ENCODE measurements at regions not wholly inside any gene's neighbourhood (a gene's known extent, or its start where the extent isn't known, plus 50 kb on each side); places are given as distances from the start of the nearest gene placed in this dataset.
"Not testable (repeated sequence)": the region's sequence is repeated elsewhere in the genome, so short reads cannot be mapped to it uniquely, and the experiment has no call there.

DNA sequence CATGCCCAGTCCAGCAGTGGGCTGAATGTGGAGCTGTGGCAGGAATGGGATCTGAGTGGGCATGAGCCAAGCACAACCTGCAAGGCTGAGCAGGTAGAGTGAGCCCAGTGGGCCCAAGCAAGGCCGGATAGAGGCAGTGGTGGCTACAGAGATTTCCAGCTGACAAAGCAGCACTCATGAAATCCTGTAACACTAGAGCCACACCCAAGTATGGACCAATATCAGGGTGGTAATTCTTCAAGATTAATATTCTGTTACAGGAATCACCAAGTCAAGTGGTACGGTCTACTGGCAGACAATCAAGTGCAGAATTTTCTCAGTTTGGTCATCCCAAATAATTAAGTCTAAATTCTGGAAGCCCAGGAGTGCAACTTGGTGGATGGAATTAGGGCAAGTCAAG lies 132.4 kb upstream of the ENPEP start:
- no peaks in the 10 kb centered on the region for H3K27me3 Mint-ChIP-seq (ENCODE audit: low read depth, poor library complexity)
- H3K9me3 Mint-ChIP-seq, result no peaks in the 10 kb centered on the region
- H3K36me3 Mint-ChIP-seq (ENCODE audit: low read depth), result no peaks in the 10 kb centered on the region
- H3K27ac Mint-ChIP-seq, result no peak overlapping the region
- H3K4me1 Mint-ChIP-seq, result peaks cover 10% of the 10 kb centered on the region
- TF ChIP-seq, protein P1, sequence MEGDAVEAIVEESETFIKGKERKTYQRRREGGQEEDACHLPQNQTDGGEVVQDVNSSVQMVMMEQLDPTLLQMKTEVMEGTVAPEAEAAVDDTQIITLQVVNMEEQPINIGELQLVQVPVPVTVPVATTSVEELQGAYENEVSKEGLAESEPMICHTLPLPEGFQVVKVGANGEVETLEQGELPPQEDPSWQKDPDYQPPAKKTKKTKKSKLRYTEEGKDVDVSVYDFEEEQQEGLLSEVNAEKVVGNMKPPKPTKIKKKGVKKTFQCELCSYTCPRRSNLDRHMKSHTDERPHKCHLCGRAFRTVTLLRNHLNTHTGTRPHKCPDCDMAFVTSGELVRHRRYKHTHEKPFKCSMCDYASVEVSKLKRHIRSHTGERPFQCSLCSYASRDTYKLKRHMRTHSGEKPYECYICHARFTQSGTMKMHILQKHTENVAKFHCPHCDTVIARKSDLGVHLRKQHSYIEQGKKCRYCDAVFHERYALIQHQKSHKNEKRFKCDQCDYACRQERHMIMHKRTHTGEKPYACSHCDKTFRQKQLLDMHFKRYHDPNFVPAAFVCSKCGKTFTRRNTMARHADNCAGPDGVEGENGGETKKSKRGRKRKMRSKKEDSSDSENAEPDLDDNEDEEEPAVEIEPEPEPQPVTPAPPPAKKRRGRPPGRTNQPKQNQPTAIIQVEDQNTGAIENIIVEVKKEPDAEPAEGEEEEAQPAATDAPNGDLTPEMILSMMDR (IDR thresholded peaks at IDR 0.05), result no peak
- DNase-seq, result no peak
- H3K4me3 Mint-ChIP-seq, result no peak overlapping the region

GRCh38 chr4:110341118-110341517 lies 134.8 kb upstream of the ENPEP start:
- not testable (repeated sequence) for DNase-seq; H3K4me3 Mint-ChIP-seq; H3K27ac Mint-ChIP-seq; H3K27me3 Mint-ChIP-seq (ENCODE audit: low read depth, poor library complexity); H3K9me3 Mint-ChIP-seq; H3K36me3 Mint-ChIP-seq (ENCODE audit: low read depth); H3K4me1 Mint-ChIP-seq

DNA sequence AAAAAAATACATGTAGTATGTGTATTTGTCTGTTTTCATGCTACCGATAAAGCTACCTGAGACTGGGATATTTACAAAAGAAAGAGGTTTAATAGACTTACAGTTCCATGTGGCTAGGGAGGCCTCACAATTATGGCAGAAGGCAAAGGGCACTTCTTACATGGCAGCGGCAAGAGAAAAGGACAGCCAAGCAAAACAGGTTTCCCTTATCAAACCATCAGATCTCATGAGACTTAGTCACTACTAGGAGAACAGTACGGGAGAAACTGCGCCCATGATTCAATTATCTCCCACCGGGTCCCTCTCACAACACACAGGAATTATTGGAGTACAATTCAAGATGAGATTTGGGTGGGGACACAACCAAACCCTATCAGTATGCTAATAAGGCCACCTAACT lies 137.0 kb upstream of the ELOVL6 start:
- H3K4me1 Mint-ChIP-seq, result no peaks in the 10 kb centered on the region
- peaks cover 8% of the 10 kb centered on the region for H3K9me3 Mint-ChIP-seq
- H3K36me3 Mint-ChIP-seq (ENCODE audit: low read depth), result peaks cover 2% of the 10 kb centered on the region
- no peak for DNase-seq
- no peak overlapping the region for H3K4me3 Mint-ChIP-seq
- no peak overlapping the region for H3K27ac Mint-ChIP-seq
- TF ChIP-seq, protein P1 (IDR thresholded peaks at IDR 0.05), result no peak
- no peaks in the 10 kb centered on the region for H3K27me3 Mint-ChIP-seq (ENCODE audit: low read depth, poor library complexity)

DNA sequence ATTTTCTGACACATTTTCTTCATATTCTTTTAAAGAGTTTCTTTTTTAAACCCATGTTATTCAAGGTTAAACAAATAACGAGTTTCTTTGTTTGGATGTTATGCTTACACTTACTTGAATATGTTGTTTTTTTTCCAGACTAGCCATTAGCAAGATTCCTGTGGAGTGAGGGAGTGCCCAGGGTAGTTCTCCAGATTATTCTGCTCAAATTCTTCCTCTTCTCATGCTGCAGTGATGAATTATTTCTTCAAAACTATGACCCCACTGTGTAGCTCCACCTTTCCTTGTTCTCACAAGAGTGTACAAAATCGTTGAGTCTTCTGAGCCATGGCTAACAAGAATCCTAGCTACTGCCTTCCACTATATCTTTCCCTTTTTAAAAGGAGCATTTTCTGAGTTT lies 134.1 kb upstream of the ELOVL6 start:
- no peak overlapping the region for H3K4me3 Mint-ChIP-seq
- H3K9me3 Mint-ChIP-seq, result peaks cover 32% of the 10 kb centered on the region
- no peaks in the 10 kb centered on the region for H3K27me3 Mint-ChIP-seq (ENCODE audit: low read depth, poor library complexity)
- H3K36me3 Mint-ChIP-seq (ENCODE audit: low read depth), result peaks cover 10% of the 10 kb centered on the region
- TF ChIP-seq, protein P1 (IDR thresholded peaks at IDR 0.05), result no peak
- no peaks in the 10 kb centered on the region for H3K4me1 Mint-ChIP-seq
- peak overlapping the region; percentile 5 for H3K27ac Mint-ChIP-seq
- no peak for DNase-seq

GRCh38 chr4:110326426-110326825 lies 128.0 kb upstream of the ELOVL6 start:
- not testable (repeated sequence) for DNase-seq; H3K27me3 Mint-ChIP-seq (ENCODE audit: low read depth, poor library complexity); H3K4me3 Mint-ChIP-seq; H3K27ac Mint-ChIP-seq; H3K4me1 Mint-ChIP-seq
- Mint-ChIP-seq H3K36me3 (ENCODE audit: low read depth) (peaks cover 15% of the 10 kb centered on the region), H3K9me3 (peaks cover 45% of the 10 kb centered on the region)

DNA sequence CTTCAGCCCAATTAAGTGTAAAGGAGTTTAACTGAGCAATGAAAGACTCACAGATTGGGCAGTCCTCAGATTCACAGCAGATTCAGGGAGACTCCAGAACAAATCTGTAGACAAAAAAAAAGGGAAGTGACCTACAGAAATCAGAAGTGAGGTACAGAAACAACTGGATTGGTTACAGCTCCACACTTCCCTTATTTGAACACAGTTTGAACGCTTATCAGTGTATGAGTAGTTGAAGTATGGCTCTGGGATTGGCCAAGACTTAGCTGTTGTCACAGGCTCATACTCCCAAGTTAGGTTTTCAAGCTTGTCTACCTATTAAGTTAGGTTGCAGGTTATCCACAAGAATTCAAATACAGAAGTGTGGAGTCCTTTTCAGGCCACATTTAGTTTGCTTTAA lies 112.4 kb upstream of the ELOVL6 start:
- Mint-ChIP-seq H3K27me3 (ENCODE audit: low read depth, poor library complexity) (peaks cover 2% of the 10 kb centered on the region), H3K4me3 (no peak overlapping the region), H3K27ac (no peak overlapping the region), H3K4me1 (no peaks in the 10 kb centered on the region), H3K9me3 (no peaks in the 10 kb centered on the region), H3K36me3 (ENCODE audit: low read depth) (no peaks in the 10 kb centered on the region)
- DNase-seq, result no peak
- TF ChIP-seq, protein P1 (IDR thresholded peaks at IDR 0.05), result no peak

GRCh38 chr4:110309675-110310074 lies 111.3 kb upstream of the ELOVL6 start:
- Mint-ChIP-seq H3K4me1 (no peaks in the 10 kb centered on the region), H3K36me3 (ENCODE audit: low read depth) (no peaks in the 10 kb centered on the region), H3K27me3 (ENCODE audit: low read depth, poor library complexity) (peaks cover 2% of the 10 kb centered on the region), H3K27ac (no peak overlapping the region), H3K4me3 (no peak overlapping the region), H3K9me3 (no peaks in the 10 kb centered on the region)
- DNase-seq, result no peak
- TF ChIP-seq, protein P1 (IDR thresholded peaks at IDR 0.05), result no peak
